Calu3 (cell line): ENCODE measurements at regions not wholly inside any gene's neighbourhood (a gene's known extent, or its start where the extent isn't known, plus 50 kb on each side); places are given as distances from the start of the nearest gene placed in this dataset.

Source experiments
- BruUV-seq: library from RNA; stranded (reverse); fragments of 400-500 nt; replicated peaks from 2 replicates; lab custom pipeline; 2021; lab: Mats Ljungman, UMichigan
- CTCF ChIA-PET: fragments of 300-600 bp; sonication (Branson Sonifier 250); formaldehyde crosslinking; loops from one replicate; lab custom pipeline; 2022; ENCODE audit warnings: antibody characterized with exemption; lab: Charles Lee
- DNase-seq: peaks from one replicate; pipeline ENCODE4 v3.0.0; 2022
- H3K27ac Mint-ChIP-seq: one replicate; pipeline ENCODE4 v1.8.0; 2022; ENCODE audit warnings: mixed read lengths; ENCODE audit not compliant: unreplicated experiment
- H3K27me3 Mint-ChIP-seq: one replicate; pipeline ENCODE4 v1.8.0; 2022; ENCODE audit warnings: mixed read lengths; ENCODE audit not compliant: unreplicated experiment
- H3K36me3 Mint-ChIP-seq: one replicate; pipeline ENCODE4 v1.8.0; 2022; ENCODE audit warnings: mild to moderate bottlenecking, moderate library complexity, mixed read lengths; ENCODE audit not compliant: insufficient read depth, unreplicated experiment
- H3K4me1 Mint-ChIP-seq: one replicate; pipeline ENCODE4 v1.8.0; 2022; ENCODE audit warnings: mild to moderate bottlenecking, low read depth, mixed read lengths; ENCODE audit not compliant: unreplicated experiment
- H3K4me3 Mint-ChIP-seq: one replicate; pipeline ENCODE4 v1.8.0; 2022; ENCODE audit warnings: mild to moderate bottlenecking, low read depth, moderate library complexity, mixed read lengths; ENCODE audit not compliant: unreplicated experiment
- H3K9me3 Mint-ChIP-seq: one replicate; pipeline ENCODE4 v1.8.0; 2022; ENCODE audit warnings: low read depth, mixed read lengths; ENCODE audit not compliant: unreplicated experiment
- intact Hi-C: fragments of 100-400 bp; cut with micrococcal nuclease; formaldehyde crosslinking; loops from one replicate; pipeline ENCODE4 v1.10.0; 2022; ENCODE audit not compliant: unreplicated experiment
- TF ChIP-seq, protein P1 (sequence below): fragments of 200-600 bp; IDR thresholded peaks from one replicate; pipeline ENCODE4 v1.8.0; 2022; ENCODE audit warnings: antibody characterized with exemption; ENCODE audit not compliant: unreplicated experiment

DNA sequence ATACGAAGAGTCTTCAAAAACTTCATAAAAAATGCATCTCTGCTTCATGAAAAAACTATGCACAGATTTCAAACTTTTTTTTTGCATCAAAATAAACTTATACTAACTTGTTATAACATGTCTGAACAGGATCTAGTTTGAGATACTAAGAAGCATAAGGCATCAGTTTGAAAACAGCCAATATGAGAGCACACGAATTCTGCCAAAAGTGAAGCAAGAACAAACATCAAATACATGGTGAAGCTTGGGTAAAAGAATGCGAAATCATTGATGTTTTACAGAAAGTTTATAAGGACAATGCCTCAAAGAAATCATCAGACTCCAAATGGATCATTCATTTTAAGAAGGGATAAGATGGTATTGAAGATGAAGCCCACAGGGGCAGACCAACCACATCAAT, 389.1 kb upstream of the TENM4 start:
- no peaks in the 10 kb centered on the region for H3K4me1 Mint-ChIP-seq
- peaks cover 18% of the 10 kb centered on the region for H3K9me3 Mint-ChIP-seq
- H3K27me3 Mint-ChIP-seq, result no peaks in the 10 kb centered on the region
- DNase-seq, result no peak
- TF ChIP-seq, protein P1, sequence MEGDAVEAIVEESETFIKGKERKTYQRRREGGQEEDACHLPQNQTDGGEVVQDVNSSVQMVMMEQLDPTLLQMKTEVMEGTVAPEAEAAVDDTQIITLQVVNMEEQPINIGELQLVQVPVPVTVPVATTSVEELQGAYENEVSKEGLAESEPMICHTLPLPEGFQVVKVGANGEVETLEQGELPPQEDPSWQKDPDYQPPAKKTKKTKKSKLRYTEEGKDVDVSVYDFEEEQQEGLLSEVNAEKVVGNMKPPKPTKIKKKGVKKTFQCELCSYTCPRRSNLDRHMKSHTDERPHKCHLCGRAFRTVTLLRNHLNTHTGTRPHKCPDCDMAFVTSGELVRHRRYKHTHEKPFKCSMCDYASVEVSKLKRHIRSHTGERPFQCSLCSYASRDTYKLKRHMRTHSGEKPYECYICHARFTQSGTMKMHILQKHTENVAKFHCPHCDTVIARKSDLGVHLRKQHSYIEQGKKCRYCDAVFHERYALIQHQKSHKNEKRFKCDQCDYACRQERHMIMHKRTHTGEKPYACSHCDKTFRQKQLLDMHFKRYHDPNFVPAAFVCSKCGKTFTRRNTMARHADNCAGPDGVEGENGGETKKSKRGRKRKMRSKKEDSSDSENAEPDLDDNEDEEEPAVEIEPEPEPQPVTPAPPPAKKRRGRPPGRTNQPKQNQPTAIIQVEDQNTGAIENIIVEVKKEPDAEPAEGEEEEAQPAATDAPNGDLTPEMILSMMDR, result no peak
- intact Hi-C loops, result no loop called here
- BruUV-seq, result no TSS peak
- CTCF ChIA-PET, result no interaction called here
- no peak overlapping the region for H3K27ac Mint-ChIP-seq
- no peaks in the 10 kb centered on the region for H3K36me3 Mint-ChIP-seq
- no peak overlapping the region for H3K4me3 Mint-ChIP-seq

DNA sequence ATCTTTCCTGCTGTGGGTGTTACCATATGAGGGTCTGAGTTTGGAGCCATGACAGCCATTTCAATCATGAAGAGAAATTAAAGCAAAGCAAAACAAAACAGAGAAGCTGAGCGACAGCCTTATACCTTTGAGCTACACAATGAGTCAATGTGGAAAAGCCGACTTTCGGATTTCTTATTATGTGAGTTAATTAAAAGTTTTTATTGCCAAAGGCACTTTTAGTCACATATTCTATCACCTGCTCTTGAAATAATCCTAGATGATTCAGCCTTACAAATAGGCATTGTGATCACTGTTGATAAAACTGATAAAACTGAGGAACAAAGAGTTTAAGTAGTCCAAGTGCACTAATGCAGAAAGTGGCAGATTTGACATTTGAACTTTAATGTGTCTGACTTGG, 381.9 kb upstream of the TENM4 start:
- no TSS peak for BruUV-seq
- H3K9me3 Mint-ChIP-seq, result peaks cover 23% of the 10 kb centered on the region
- CTCF ChIA-PET, result no interaction called here
- no peaks in the 10 kb centered on the region for H3K27me3 Mint-ChIP-seq
- TF ChIP-seq, protein P1, result no peak
- H3K36me3 Mint-ChIP-seq, result no peaks in the 10 kb centered on the region
- intact Hi-C loops, result no loop called here
- no peak for DNase-seq
- no peak overlapping the region for H3K4me3 Mint-ChIP-seq
- H3K4me1 Mint-ChIP-seq, result no peaks in the 10 kb centered on the region
- no peak overlapping the region for H3K27ac Mint-ChIP-seq

DNA sequence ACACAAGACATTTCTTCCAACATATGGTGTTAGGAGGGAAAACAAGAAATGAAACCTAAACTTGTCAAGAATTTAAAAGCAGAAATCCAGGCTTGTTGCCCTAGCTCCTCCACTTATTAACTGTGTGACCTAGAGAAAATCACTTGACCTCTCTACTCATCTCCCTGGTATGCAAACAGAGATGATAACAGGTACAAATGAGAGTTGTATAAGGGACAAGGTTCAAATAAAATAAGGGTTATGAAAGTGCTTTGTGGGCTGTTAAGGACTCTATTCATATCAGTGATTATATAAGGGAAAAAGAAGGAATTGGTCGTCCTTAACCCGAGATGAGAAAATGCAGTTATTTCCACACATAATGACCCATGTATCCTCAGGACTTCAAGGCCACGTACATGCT, 372.7 kb upstream of the TENM4 start:
- Mint-ChIP-seq H3K4me1 (no peaks in the 10 kb centered on the region), H3K27ac (no peak overlapping the region), H3K36me3 (peaks cover 6% of the 10 kb centered on the region), H3K27me3 (no peaks in the 10 kb centered on the region), H3K9me3 (peaks cover 26% of the 10 kb centered on the region), H3K4me3 (no peak overlapping the region)
- TF ChIP-seq, protein P1, result no peak
- intact Hi-C loops, result no loop called here
- no TSS peak for BruUV-seq
- DNase-seq, result no peak
- CTCF ChIA-PET, result no interaction called here

DNA sequence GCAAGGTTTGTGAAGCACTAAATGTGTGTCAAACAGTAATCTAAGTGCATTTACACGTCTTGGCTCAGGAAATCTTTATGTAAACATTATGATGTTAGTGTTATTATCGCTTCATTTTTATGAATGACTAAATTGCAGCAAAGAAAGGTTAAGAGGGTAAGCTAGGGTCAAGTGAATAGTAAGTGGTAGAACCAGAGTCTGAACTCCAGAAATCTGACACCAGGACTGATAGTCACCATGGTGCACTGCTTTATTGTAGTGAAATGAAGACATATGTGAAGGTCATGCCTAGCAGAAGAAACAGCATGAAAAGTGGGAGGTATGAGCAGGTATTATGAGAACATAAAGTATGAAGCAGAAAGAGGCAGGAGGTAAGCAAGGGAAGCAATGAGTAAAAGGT, 368.7 kb upstream of the TENM4 start:
- Mint-ChIP-seq H3K27ac (no peak overlapping the region), H3K9me3 (peaks cover 18% of the 10 kb centered on the region), H3K4me1 (no peaks in the 10 kb centered on the region), H3K4me3 (no peak overlapping the region), H3K27me3 (no peaks in the 10 kb centered on the region), H3K36me3 (peaks cover 6% of the 10 kb centered on the region)
- no TSS peak for BruUV-seq
- CTCF ChIA-PET, result no interaction called here
- DNase-seq, result no peak
- intact Hi-C loops, result no loop called here
- TF ChIP-seq, protein P1, result no peak
